ENCODE measurements at regions not wholly inside any gene's neighbourhood (a gene's known extent, or its start where the extent isn't known, plus 50 kb on each side); places are given as distances from the start of the nearest gene placed in this dataset.

DNA sequence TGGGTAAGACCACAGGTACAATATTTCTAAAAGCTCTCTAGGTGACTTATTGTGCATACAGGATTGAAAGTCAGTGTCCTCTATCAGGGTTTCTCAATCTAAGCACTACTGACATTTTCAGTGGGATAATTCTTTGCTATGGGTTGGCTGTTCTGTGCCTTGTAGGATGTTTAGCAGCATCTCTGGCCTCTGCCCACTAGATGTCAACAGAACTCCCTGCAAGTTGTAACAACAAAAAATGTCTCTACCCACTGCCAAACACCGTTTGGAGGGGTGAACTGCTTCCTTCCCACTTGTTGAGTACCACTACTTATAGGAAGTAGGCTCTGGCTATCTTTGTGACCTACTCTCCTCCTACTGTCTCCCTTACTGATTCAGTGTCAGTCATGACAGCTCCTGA, 90.1 kb upstream of the ZRANB2 start (continued):
- TF ChIP-seq ZNF134 (CRISPR knock-in tag; conservative IDR thresholded peaks at IDR 0.05): no peak

DNA sequence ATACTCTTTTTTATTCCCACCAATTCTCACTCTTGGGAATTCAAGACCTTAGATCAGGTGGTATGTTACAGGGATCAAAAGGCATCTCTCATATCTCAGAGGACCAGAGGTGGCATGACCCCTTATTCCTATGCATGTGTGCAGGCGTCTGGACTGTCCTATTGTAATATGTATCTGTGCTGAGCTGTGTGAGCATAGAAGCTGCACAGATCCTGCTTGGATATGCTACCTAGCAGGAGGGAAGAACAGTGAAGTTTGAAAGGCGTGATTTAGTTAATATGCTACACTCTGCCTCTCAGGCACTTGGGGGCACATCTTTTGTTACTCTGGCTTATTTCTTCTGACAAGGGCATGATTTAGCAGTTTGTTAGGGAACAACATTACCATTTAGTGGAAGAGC, 86.7 kb upstream of the ZRANB2 start:
- FAIRE-seq: no peak
- H3K4me1 ChIP-seq (replicated peaks in 1 of 2; ENCODE audit: control insufficient read depth in 2 of 2, insufficient read depth in 2 of 2, low read length in 2 of 2): no peaks in the 10 kb centered on the region
- H2AFZ ChIP-seq (ENCODE audit: low read depth, low read length): no peak overlapping the region
- no peaks in the 10 kb centered on the region for H3K79me2 ChIP-seq (ENCODE audit: control insufficient read depth, insufficient read depth, low read length)
- 0% methylated on average over 2 of the region's 2 CpGs for WGBS (ENCODE audit: insufficient coverage, low coverage, missing lambda C conversion rate)
- no peaks in the 10 kb centered on the region for H3K36me3 ChIP-seq (ENCODE audit: control insufficient read depth, insufficient read depth, low read length)
- no peaks in the 10 kb centered on the region for H4K20me1 ChIP-seq (replicated peaks; ENCODE audit: control insufficient read depth, insufficient read depth, low read length)
- no peaks in the 10 kb centered on the region for H3K9me1 ChIP-seq (ENCODE audit: control insufficient read depth, insufficient read depth, low read length)
- ChIA-PET CTCF (ENCODE audit: low intra/inter-chr PET ratio) (no interaction called here), POLR2A (no interaction called here)
- no peak overlapping the region for H3K9ac ChIP-seq (ENCODE audit: insufficient read depth in 1 of 2, low read depth in 2 of 2, low read length in 2 of 2)
- no peak for TF ChIP-seq ZNF444 (CRISPR knock-in tag; IDR thresholded peaks at IDR 0.05)
- TF ChIP-seq NR2F6 (CRISPR knock-in tag; IDR thresholded peaks at IDR 0.05): no peak
- TF ChIP-seq RB1 (IDR thresholded peaks at IDR 0.05; ENCODE audit: low read depth): no peak
- no peak for TF ChIP-seq CBFA2T3 (IDR thresholded peaks at IDR 0.05)
- TF ChIP-seq ZNF695 (CRISPR knock-in tag; IDR thresholded peaks at IDR 0.05): no peak
- TF ChIP-seq ZNF764 (CRISPR knock-in tag; IDR thresholded peaks at IDR 0.05; ENCODE audit: low read depth): no peak
- TF ChIP-seq, protein P1, sequence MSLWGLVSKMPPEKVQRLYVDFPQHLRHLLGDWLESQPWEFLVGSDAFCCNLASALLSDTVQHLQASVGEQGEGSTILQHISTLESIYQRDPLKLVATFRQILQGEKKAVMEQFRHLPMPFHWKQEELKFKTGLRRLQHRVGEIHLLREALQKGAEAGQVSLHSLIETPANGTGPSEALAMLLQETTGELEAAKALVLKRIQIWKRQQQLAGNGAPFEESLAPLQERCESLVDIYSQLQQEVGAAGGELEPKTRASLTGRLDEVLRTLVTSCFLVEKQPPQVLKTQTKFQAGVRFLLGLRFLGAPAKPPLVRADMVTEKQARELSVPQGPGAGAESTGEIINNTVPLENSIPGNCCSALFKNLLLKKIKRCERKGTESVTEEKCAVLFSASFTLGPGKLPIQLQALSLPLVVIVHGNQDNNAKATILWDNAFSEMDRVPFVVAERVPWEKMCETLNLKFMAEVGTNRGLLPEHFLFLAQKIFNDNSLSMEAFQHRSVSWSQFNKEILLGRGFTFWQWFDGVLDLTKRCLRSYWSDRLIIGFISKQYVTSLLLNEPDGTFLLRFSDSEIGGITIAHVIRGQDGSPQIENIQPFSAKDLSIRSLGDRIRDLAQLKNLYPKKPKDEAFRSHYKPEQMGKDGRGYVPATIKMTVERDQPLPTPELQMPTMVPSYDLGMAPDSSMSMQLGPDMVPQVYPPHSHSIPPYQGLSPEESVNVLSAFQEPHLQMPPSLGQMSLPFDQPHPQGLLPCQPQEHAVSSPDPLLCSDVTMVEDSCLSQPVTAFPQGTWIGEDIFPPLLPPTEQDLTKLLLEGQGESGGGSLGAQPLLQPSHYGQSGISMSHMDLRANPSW (CRISPR knock-in tag; IDR thresholded peaks at IDR 0.05): no peak
- TF ChIP-seq RNF2 (IDR thresholded peaks at IDR 0.05): no peak
- TF ChIP-seq, protein P2, sequence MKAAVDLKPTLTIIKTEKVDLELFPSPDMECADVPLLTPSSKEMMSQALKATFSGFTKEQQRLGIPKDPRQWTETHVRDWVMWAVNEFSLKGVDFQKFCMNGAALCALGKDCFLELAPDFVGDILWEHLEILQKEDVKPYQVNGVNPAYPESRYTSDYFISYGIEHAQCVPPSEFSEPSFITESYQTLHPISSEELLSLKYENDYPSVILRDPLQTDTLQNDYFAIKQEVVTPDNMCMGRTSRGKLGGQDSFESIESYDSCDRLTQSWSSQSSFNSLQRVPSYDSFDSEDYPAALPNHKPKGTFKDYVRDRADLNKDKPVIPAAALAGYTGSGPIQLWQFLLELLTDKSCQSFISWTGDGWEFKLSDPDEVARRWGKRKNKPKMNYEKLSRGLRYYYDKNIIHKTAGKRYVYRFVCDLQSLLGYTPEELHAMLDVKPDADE (conservative IDR thresholded peaks at IDR 0.05; ENCODE audit: control insufficient read depth, low read depth, low read length): no peak
- TF ChIP-seq RBFOX2 (IDR thresholded peaks at IDR 0.05; ENCODE audit: low read depth, low read length): no peak
- intact Hi-C loops (cut with micrococcal nuclease): no loop called here
- ATAC-seq: no peak
- DNase-seq (ENCODE audit: extremely low read depth in 1 of 4, low spot score in 3 of 4): no peak
- no peak overlapping the region for H3K27ac ChIP-seq (ENCODE audit: extremely low read depth, low read depth, low read length)
- no TSS peak for BruUV-seq (replicated peaks)
- in situ Hi-C loops (cut with MboI): no loop called here
- no peak overlapping the region for H3K4me2 ChIP-seq (ENCODE audit: insufficient read depth, low read length)
- no peaks in the 10 kb centered on the region for H3K9me3 ChIP-seq (replicated peaks; ENCODE audit: control insufficient read depth, insufficient read depth, low read depth, low read length)
- no peaks in the 10 kb centered on the region for H3K27me3 ChIP-seq (ENCODE audit: control insufficient read depth in 2 of 2, insufficient read depth in 2 of 2, low read length in 2 of 2)
- no peak overlapping the region for H3K4me3 ChIP-seq
